ENCODE measurements at regions not wholly inside any gene's neighbourhood (a gene's known extent, or its start where the extent isn't known, plus 50 kb on each side); places are given as distances from the start of the nearest gene placed in this dataset.

- WGBS, result 95% methylated on average over 3 of the region's 6 CpGs
- no peak overlapping the region for H3K27ac ChIP-seq (ENCODE audit: low read length, poor library complexity, severe bottlenecking)
Observed at GRCh38 chr1:232352366-232352765, 277.6 kb downstream of the SIPA1L2 start.

DNA sequence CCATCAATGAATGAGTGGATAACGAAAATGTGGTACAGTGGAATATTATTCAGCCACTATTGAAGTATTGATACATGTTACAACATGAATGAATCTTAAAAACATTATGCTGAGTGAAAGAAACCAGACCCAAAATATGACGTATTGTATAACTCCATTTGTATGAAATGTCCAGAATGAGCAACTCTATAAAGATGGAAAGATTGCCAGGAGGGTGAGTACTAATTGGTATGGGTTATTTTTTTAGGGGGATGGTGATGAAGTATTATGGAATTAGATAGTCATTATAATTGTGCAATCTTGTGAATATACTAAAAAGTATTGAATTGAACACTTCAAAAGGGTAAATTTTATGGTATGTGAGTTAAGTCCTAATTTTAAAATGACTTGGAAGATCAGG is 278.6 kb downstream of the SIPA1L2 start:
- WGBS, result 100% methylated on average over 1 of the region's 2 CpGs
- no peak overlapping the region for H2BK12ac ChIP-seq (ENCODE audit: low read length in 2 of 2)
- no peak overlapping the region for H3K4me3 ChIP-seq (ENCODE audit: insufficient read depth in 1 of 2, low read depth in 1 of 2, low read length in 2 of 2)
- no peak overlapping the region for H2BK15ac ChIP-seq (ENCODE audit: low read depth, poor library complexity, severe bottlenecking)
- no peak overlapping the region for H3K9ac ChIP-seq (ENCODE audit: low read length)
- H4K8ac ChIP-seq (ENCODE audit: low read length), result no peak overlapping the region
- no peak overlapping the region for H3K4ac ChIP-seq (ENCODE audit: low read depth in 1 of 2, low read length in 2 of 2)
- no peak overlapping the region for H2BK5ac ChIP-seq (ENCODE audit: low read depth, low read length, poor library complexity, severe bottlenecking)
- no peak overlapping the region for H3K27ac ChIP-seq (ENCODE audit: low read length, poor library complexity, severe bottlenecking)
- H3K14ac ChIP-seq (ENCODE audit: low read length in 2 of 2), result no peak overlapping the region
- no peak overlapping the region for H3K18ac ChIP-seq (ENCODE audit: low read depth in 1 of 2, low read length in 2 of 2)
- no peaks in the 10 kb centered on the region for H3K4me1 ChIP-seq (ENCODE audit: control insufficient read depth, insufficient read depth, low read depth, low read length)
- no peak overlapping the region for H4K91ac ChIP-seq (ENCODE audit: low read length)
- no peak overlapping the region for H2AFZ ChIP-seq (ENCODE audit: low read depth, low read length)
- DNase-seq, result no peak
- no peak overlapping the region for H2AK5ac ChIP-seq (ENCODE audit: low read length, severe bottlenecking)
- no peaks in the 10 kb centered on the region for H3K36me3 ChIP-seq (ENCODE audit: control insufficient read depth in 1 of 2, insufficient read depth in 2 of 2, low read depth in 1 of 2, low read length in 2 of 2)
- no peak overlapping the region for H2BK120ac ChIP-seq (ENCODE audit: low read depth, low read length)
- no peak overlapping the region for H3K4me2 ChIP-seq (ENCODE audit: low read length, poor library complexity, severe bottlenecking)
- H3K23ac ChIP-seq (ENCODE audit: low read length in 2 of 2), result no peak overlapping the region
- no peaks in the 10 kb centered on the region for H3K9me3 ChIP-seq (ENCODE audit: control insufficient read depth, low read length)
- peaks cover 3 to 10% of the 10 kb centered on the region in 2 experiments for H3K27me3 ChIP-seq (ENCODE audit: control insufficient read depth in 1 of 2, insufficient read depth in 1 of 2, low read length in 2 of 2)
- H3K79me1 ChIP-seq (replicated peaks; ENCODE audit: low read length, poor library complexity, severe bottlenecking), result no peaks in the 10 kb centered on the region

More at GRCh38 chr1:232352366-232352765, 277.6 kb downstream of the SIPA1L2 start:
- H3K14ac ChIP-seq (ENCODE audit: low read length in 2 of 2), result no peak overlapping the region
- no peak for DNase-seq
- H2BK120ac ChIP-seq (ENCODE audit: low read depth, low read length), result no peak overlapping the region
- no peaks in the 10 kb centered on the region for H3K9me3 ChIP-seq (ENCODE audit: control insufficient read depth, low read length)
- no peak overlapping the region for H2AK5ac ChIP-seq (ENCODE audit: low read length, severe bottlenecking)
- no peak overlapping the region for H3K9ac ChIP-seq (ENCODE audit: low read length)
- no peak overlapping the region for H3K4ac ChIP-seq (ENCODE audit: low read depth in 1 of 2, low read length in 2 of 2)
- no peak overlapping the region for H4K8ac ChIP-seq (ENCODE audit: low read length)
- no peak overlapping the region for H2BK5ac ChIP-seq (ENCODE audit: low read depth, low read length, poor library complexity, severe bottlenecking)
- peaks cover 1 to 14% of the 10 kb centered on the region in 2 experiments for H3K27me3 ChIP-seq (ENCODE audit: control insufficient read depth in 1 of 2, insufficient read depth in 1 of 2, low read length in 2 of 2)
- no peaks in the 10 kb centered on the region for H3K4me1 ChIP-seq (ENCODE audit: control insufficient read depth, insufficient read depth, low read depth, low read length)
- H2BK12ac ChIP-seq (ENCODE audit: low read length in 2 of 2), result no peak overlapping the region
- H3K4me2 ChIP-seq (ENCODE audit: low read length, poor library complexity, severe bottlenecking), result no peak overlapping the region
- no peaks in the 10 kb centered on the region for H3K79me1 ChIP-seq (replicated peaks; ENCODE audit: low read length, poor library complexity, severe bottlenecking)
- no peak overlapping the region for H2AFZ ChIP-seq (ENCODE audit: low read depth, low read length)
- no peak overlapping the region for H3K4me3 ChIP-seq (ENCODE audit: insufficient read depth in 1 of 2, low read depth in 1 of 2, low read length in 2 of 2)
- H3K23ac ChIP-seq (ENCODE audit: low read length in 2 of 2), result no peak overlapping the region
- H3K36me3 ChIP-seq (ENCODE audit: control insufficient read depth in 1 of 2, insufficient read depth in 2 of 2, low read depth in 1 of 2, low read length in 2 of 2), result no peaks in the 10 kb centered on the region
- H4K91ac ChIP-seq (ENCODE audit: low read length), result no peak overlapping the region
- H2BK15ac ChIP-seq (ENCODE audit: low read depth, poor library complexity, severe bottlenecking), result no peak overlapping the region
- H3K18ac ChIP-seq (ENCODE audit: low read depth in 1 of 2, low read length in 2 of 2), result no peak overlapping the region

- Histone ChIP-seq H2BK120ac (ENCODE audit: low read depth, low read length) (no peak overlapping the region), H2BK12ac (ENCODE audit: low read length in 2 of 2) (no peak overlapping the region), H3K14ac (ENCODE audit: low read length in 2 of 2) (no peak overlapping the region), H2AK5ac (ENCODE audit: low read length, severe bottlenecking) (no peak overlapping the region), H4K8ac (ENCODE audit: low read length) (no peak overlapping the region), H3K4me3 (ENCODE audit: insufficient read depth in 1 of 2, low read depth in 1 of 2, low read length in 2 of 2) (no peak overlapping the region), H3K4me1 (ENCODE audit: control insufficient read depth, insufficient read depth, low read depth, low read length) (no peaks in the 10 kb centered on the region), H3K27ac (ENCODE audit: low read length, poor library complexity, severe bottlenecking) (no peak overlapping the region), H3K79me1 (replicated peaks; ENCODE audit: low read length, poor library complexity, severe bottlenecking) (no peaks in the 10 kb centered on the region), H3K9me3 (ENCODE audit: control insufficient read depth, low read length) (peaks cover 4% of the 10 kb centered on the region), H2BK5ac (ENCODE audit: low read depth, low read length, poor library complexity, severe bottlenecking) (no peak overlapping the region), H3K4me2 (ENCODE audit: low read length, poor library complexity, severe bottlenecking) (no peak overlapping the region), H3K36me3 (ENCODE audit: control insufficient read depth in 1 of 2, insufficient read depth in 2 of 2, low read depth in 1 of 2, low read length in 2 of 2) (no peaks in the 10 kb centered on the region), H3K9ac (ENCODE audit: low read length) (no peak overlapping the region), H3K27me3 (ENCODE audit: control insufficient read depth in 1 of 2, insufficient read depth in 1 of 2, low read length in 2 of 2) (peaks cover 3 to 6% of the 10 kb centered on the region in 2 experiments), H3K23ac (ENCODE audit: low read length in 2 of 2) (no peak overlapping the region), H3K18ac (ENCODE audit: low read depth in 1 of 2, low read length in 2 of 2) (no peak overlapping the region), H2AFZ (ENCODE audit: low read depth, low read length) (no peak overlapping the region), H4K91ac (ENCODE audit: low read length) (no peak overlapping the region), H3K4ac (ENCODE audit: low read depth in 1 of 2, low read length in 2 of 2) (no peak overlapping the region), H2BK15ac (ENCODE audit: low read depth, poor library complexity, severe bottlenecking) (no peak overlapping the region)
- DNase-seq, result no peak
- WGBS, result 100% methylated on average over 1 of the region's 1 CpG
Observed at GRCh38 chr1:232346844-232347243, 283.1 kb downstream of the SIPA1L2 start.

DNA sequence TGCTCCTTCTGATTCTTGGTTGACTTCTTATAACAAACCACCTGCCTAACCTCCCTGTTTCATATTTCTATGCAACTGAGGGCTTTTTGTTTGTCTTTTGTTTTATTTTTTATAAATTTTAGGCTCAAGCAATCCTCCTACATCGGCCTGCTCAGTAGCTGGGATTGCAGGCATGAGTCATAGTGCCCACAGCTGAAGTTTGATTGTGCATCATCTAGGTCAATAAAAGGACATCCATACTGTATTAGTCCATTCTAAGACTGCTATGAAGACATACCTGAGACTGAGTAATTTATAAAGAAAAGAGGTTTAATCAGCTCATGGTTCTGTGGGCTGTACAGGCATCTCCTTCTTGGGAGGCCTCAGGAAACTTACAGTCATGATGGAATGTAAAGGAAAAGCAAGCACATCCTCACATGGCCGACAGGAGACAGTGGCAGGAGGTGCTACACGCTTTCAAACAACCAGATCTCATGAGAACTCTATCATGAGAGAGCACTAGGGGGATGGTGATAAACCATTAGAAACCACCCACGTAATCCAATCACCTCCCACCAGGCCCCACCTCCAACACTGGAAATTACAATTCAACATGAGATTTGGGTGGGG is 285.0 kb downstream of the SIPA1L2 start:
- H3K18ac ChIP-seq (ENCODE audit: low read depth in 1 of 2, low read length in 2 of 2), result no peak overlapping the region
- H3K9me3 ChIP-seq (ENCODE audit: control insufficient read depth, low read length), result peaks cover 4% of the 10 kb centered on the region
- no peak overlapping the region for H3K4me2 ChIP-seq (ENCODE audit: low read length, poor library complexity, severe bottlenecking)
- H3K9ac ChIP-seq (ENCODE audit: low read length), result no peak overlapping the region
- H2BK5ac ChIP-seq (ENCODE audit: low read depth, low read length, poor library complexity, severe bottlenecking), result no peak overlapping the region
- no peaks in the 10 kb centered on the region for H3K36me3 ChIP-seq (ENCODE audit: control insufficient read depth in 1 of 2, insufficient read depth in 2 of 2, low read depth in 1 of 2, low read length in 2 of 2)
- no peak overlapping the region for H2BK120ac ChIP-seq (ENCODE audit: low read depth, low read length)
- no peak overlapping the region for H2BK12ac ChIP-seq (ENCODE audit: low read length in 2 of 2)
- no peak for DNase-seq
- H3K4me3 ChIP-seq (ENCODE audit: insufficient read depth in 1 of 2, low read depth in 1 of 2, low read length in 2 of 2), result no peak overlapping the region
- no peak overlapping the region for H3K27ac ChIP-seq (ENCODE audit: low read length, poor library complexity, severe bottlenecking)
- peaks cover 3 to 6% of the 10 kb centered on the region in 2 experiments for H3K27me3 ChIP-seq (ENCODE audit: control insufficient read depth in 1 of 2, insufficient read depth in 1 of 2, low read length in 2 of 2)
- 100% methylated on average over 2 of the region's 4 CpGs for WGBS
- H2AK5ac ChIP-seq (ENCODE audit: low read length, severe bottlenecking), result no peak overlapping the region
- H3K4ac ChIP-seq (ENCODE audit: low read depth in 1 of 2, low read length in 2 of 2), result no peak overlapping the region
- no peak overlapping the region for H4K8ac ChIP-seq (ENCODE audit: low read length)
- H2AFZ ChIP-seq (ENCODE audit: low read depth, low read length), result no peak overlapping the region
- no peaks in the 10 kb centered on the region for H3K4me1 ChIP-seq (ENCODE audit: control insufficient read depth, insufficient read depth, low read depth, low read length)
- no peak overlapping the region for H4K91ac ChIP-seq (ENCODE audit: low read length)
- no peak overlapping the region for H3K23ac ChIP-seq (ENCODE audit: low read length in 2 of 2)
- no peak overlapping the region for H2BK15ac ChIP-seq (ENCODE audit: low read depth, poor library complexity, severe bottlenecking)
- H3K14ac ChIP-seq (ENCODE audit: low read length in 2 of 2), result no peak overlapping the region
- no peaks in the 10 kb centered on the region for H3K79me1 ChIP-seq (replicated peaks; ENCODE audit: low read length, poor library complexity, severe bottlenecking)

Data from mesenchymal stem cell (in vitro differentiated cells and primary cell).